Prostate gland (tissue), 2 donors: ENCODE measurements at regions not wholly inside any gene's neighbourhood (a gene's known extent, or its start where the extent isn't known, plus 50 kb on each side); places are given as distances from the start of the nearest gene placed in this dataset.

Experiments used
- DNase-seq: peaks from one replicate; pipeline ENCODE4 v3.0.0-alpha.2; 2019; ENCODE audit warnings: low spot score
- H3K27ac ChIP-seq, 2 donors: fragments of 200-600 bp; sonication (generic); 2 replicates each; pipeline ENCODE4 v1.5.1; 2017 to 2019
- H3K27me3 ChIP-seq: fragments of 200-600 bp; sonication (generic); replicated peaks from 2 replicates; pipeline ENCODE4 v1.5.1; 2019; ENCODE audit not compliant: insufficient read depth
- H3K36me3 ChIP-seq, 2 donors: fragments of 200-600 bp; sonication (generic); 1 replicate in 1 of 2; 2 replicates in 1 of 2; pipeline versions ENCODE4 v1.5.1 to v1.8.1; 2017 to 2019
- H3K4me1 ChIP-seq: fragments of 200-600 bp; sonication (generic); replicated peaks from 2 replicates; pipeline ENCODE4 v1.5.1; 2019
- H3K4me3 ChIP-seq, 2 donors: fragments of 200-600 bp; sonication (generic); 2 replicates each; pipeline ENCODE4 v1.5.1; 2017 to 2019
- H3K9me3 ChIP-seq: fragments of 200-600 bp; sonication (generic); 2 replicates; pipeline ENCODE4 v1.5.1; 2017
- CTCF ChIP-seq, 4 experiments: fragments of 200-600 bp in 2 of 4; fragments of 450-650 bp in 2 of 4; sonication (generic) in 2 of 4; IDR thresholded peaks; 1 replicate in 3 of 4; 2 replicates in 1 of 4; pipeline ENCODE4 v1.5.1; 2016 to 2019; ENCODE audit warnings: antibody characterized with exemption in 4 of 4, mild to moderate bottlenecking in 2 of 4, moderate library complexity in 2 of 4
- POLR2A ChIP-seq: fragments of 450-650 bp; IDR thresholded peaks from one replicate; pipeline ENCODE4 v1.6.1; 2016; ENCODE audit warnings: antibody characterized with exemption, mild to moderate bottlenecking
- POLR2AphosphoS5 ChIP-seq: sonication (generic); formaldehyde crosslinking; IDR thresholded peaks from one replicate; pipeline ENCODE4 v1.6.1; 2017; ENCODE audit warnings: antibody characterized with exemption
- WGBS: methylation state at CpG from one replicate; pipeline ENCODE4 v1.1.5; 2018; 5-methylcytosine and 5-hydroxymethylcytosine counted together
- intact Hi-C: fragments of 100-400 bp; cut with DNase I; formaldehyde crosslinking; loops from one replicate; pipeline ENCODE4 v1.14.2; 2022

GRCh38 chr15:81785181-81785580 is 260.6 kb downstream of the MEX3B start:
- no peaks in the 10 kb centered on the region for H3K27me3 ChIP-seq
- intact Hi-C loops: no loop called here
- no peak overlapping the region for H3K27ac ChIP-seq
- 93% methylated on average over 4 of the region's 4 CpGs for WGBS
- no peaks in the 10 kb centered on the region for H3K9me3 ChIP-seq
- no peak for DNase-seq
- H3K4me3 ChIP-seq: no peak overlapping the region
- no peaks in the 10 kb centered on the region for H3K36me3 ChIP-seq
- H3K4me1 ChIP-seq: no peaks in the 10 kb centered on the region
- no peak for TF ChIP-seq POLR2A
- TF ChIP-seq CTCF (IDR thresholded peaks at IDR 0.05): no peak
- no peak for TF ChIP-seq POLR2AphosphoS5

GRCh38 chr15:81784751-81785150 is 261.1 kb downstream of the MEX3B start:
- 88% methylated on average over 6 of the region's 6 CpGs for WGBS

GRCh38 chr15:81783586-81783985 is 262.2 kb downstream of the MEX3B start:
- TF ChIP-seq CTCF (IDR thresholded peaks at IDR 0.05) (no peak), POLR2AphosphoS5 (no peak), POLR2A (no peak)
- intact Hi-C loops: no loop called here

More at GRCh38 chr15:81784751-81785150, 261.1 kb downstream of the MEX3B start:
- no peak overlapping the region for H3K27ac ChIP-seq
- H3K27me3 ChIP-seq: no peaks in the 10 kb centered on the region
- DNase-seq: no peak
- TF ChIP-seq POLR2A: no peak
- no peak for TF ChIP-seq POLR2AphosphoS5
- no peaks in the 10 kb centered on the region for H3K36me3 ChIP-seq
- no peak overlapping the region for H3K4me3 ChIP-seq
- intact Hi-C loops: no loop called here
- H3K4me1 ChIP-seq: no peaks in the 10 kb centered on the region
- H3K9me3 ChIP-seq: no peaks in the 10 kb centered on the region

GRCh38 chr15:81783076-81783475 is 262.7 kb downstream of the MEX3B start:
- DNase-seq: no peak
- intact Hi-C loops: no loop called here
- TF ChIP-seq POLR2A (no peak), CTCF (IDR thresholded peaks at IDR 0.05) (no peak), POLR2AphosphoS5 (no peak)

More at GRCh38 chr15:81783586-81783985, 262.2 kb downstream of the MEX3B start:
- Histone ChIP-seq H3K27ac (no peak overlapping the region), H3K9me3 (no peaks in the 10 kb centered on the region), H3K27me3 (no peaks in the 10 kb centered on the region), H3K36me3 (no peaks in the 10 kb centered on the region), H3K4me3 (no peak overlapping the region), H3K4me1 (no peaks in the 10 kb centered on the region)
- 91% methylated on average over 3 of the region's 3 CpGs for WGBS
- DNase-seq: no peak

GRCh38 chr15:81781395-81781794 is 264.4 kb downstream of the MEX3B start:
- intact Hi-C loops: no loop called here
- no peak for DNase-seq
- no peaks in the 10 kb centered on the region for H3K36me3 ChIP-seq
- H3K27me3 ChIP-seq: no peaks in the 10 kb centered on the region
- TF ChIP-seq POLR2A: no peak
- no peak for TF ChIP-seq CTCF (IDR thresholded peaks at IDR 0.05)
- TF ChIP-seq POLR2AphosphoS5: no peak
- H3K9me3 ChIP-seq: no peaks in the 10 kb centered on the region
- WGBS: 60% methylated on average over 2 of the region's 2 CpGs
- H3K4me3 ChIP-seq: no peak overlapping the region
- H3K4me1 ChIP-seq: no peaks in the 10 kb centered on the region
- H3K27ac ChIP-seq: no peak overlapping the region

More at GRCh38 chr15:81783076-81783475, 262.7 kb downstream of the MEX3B start:
- Histone ChIP-seq H3K27ac (no peak overlapping the region), H3K27me3 (no peaks in the 10 kb centered on the region), H3K9me3 (no peaks in the 10 kb centered on the region), H3K4me3 (no peak overlapping the region), H3K4me1 (no peaks in the 10 kb centered on the region), H3K36me3 (no peaks in the 10 kb centered on the region)
- 90% methylated on average over 5 of the region's 5 CpGs for WGBS
